Left lobe of liver (tissue), 2 donors: ENCODE measurements at regions not wholly inside any gene's neighbourhood (a gene's known extent, or its start where the extent isn't known, plus 50 kb on each side); places are given as distances from the start of the nearest gene placed in this dataset.
"Not testable (repeated sequence)": the region's sequence is repeated elsewhere in the genome, so short reads cannot be mapped to it uniquely, and the experiment has no call there.

Experiments
- ATAC-seq: fragments of 200-7000 bp; cut with Tn5 transposase; one replicate; pipeline ENCODE4 v1.9.1; 2020; ENCODE audit warnings: mild to moderate bottlenecking, moderate library complexity
- DNase-seq: peaks from one replicate; pipeline ENCODE4 v3.0.0-alpha.2; 2020; ENCODE audit warnings: low spot score
- donor health status: DM: no; HTN: no; CAD: no; lungs with moderate emphysema.
- donor health status: DM: no; HTN: yes; CAD: no.

DNA sequence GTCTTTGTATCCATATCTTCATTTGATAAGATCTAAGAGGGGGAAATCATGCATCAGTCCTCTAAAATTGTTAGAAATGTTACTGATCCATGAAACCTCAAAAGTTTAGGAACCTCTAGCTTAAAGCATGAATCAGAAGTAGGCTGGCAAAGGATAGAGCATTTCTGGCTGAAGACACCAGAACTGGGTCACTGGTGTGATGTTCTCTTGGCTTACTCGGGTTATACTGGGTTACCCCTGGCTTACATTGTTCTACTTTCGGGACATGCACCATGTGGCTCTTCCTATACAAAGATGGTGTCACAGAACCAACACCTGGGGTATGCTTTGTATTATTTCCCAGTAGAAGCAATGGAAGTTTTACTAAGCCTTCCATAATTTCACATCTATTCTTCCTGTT is 83.2 kb upstream of the TNP1 start:
- ATAC-seq (no peak), DNase-seq (no peak)

DNA sequence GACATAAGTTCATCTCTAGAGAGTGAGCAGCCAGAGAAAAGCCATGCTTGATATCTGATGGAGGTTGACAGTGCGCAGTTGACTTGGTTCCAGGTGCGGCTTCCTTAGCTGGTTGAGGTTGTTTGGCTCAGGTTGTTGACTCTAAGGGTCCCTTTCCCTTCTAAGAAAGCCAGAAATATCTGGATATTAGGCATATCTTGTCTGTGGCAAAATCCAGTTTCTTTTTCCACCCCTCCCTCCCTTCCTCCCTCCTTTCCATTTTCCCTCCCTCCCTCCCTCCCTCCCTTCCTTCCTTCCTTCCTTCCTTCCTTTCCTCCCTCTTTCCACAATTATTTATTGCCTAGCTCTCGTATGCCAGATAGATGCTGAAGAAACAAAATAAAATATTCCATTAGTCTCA is 82.6 kb upstream of the TNP1 start:
- ATAC-seq (no peak), DNase-seq (no peak)

GRCh38 chr2:216942016-216942415 is 82.2 kb upstream of the TNP1 start:
- ATAC-seq (no peak), DNase-seq (no peak)

- ATAC-seq, result no peak
- no peak for DNase-seq
These were observed 77.1 kb upstream of the TNP1 start for GRCh38 chr2:216936954-216937357.

DNA sequence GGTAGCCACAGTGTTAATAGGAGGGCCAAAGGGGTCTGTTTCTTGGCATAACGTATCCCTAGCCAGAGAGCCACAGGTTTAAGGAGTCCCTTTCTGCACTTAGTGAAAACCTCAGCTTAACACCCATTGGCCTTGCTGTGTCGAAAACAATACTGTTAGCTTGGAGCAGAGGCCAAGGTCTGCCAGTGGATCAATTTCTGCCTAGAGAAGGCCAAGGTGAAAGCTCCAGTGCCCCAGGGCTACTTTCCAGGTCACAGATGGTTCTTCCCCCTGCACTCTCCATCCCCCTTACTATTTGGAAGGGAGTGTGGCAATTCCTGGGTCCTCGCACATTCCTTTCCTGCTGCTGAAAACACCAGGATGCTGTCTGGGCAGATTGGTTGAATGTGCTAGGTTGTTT is 74.8 kb upstream of the TNP1 start:
- ATAC-seq (peak; percentile 63), DNase-seq (no peak)

GRCh38 chr2:216934151-216934550 is 74.3 kb upstream of the TNP1 start:
- no peak for ATAC-seq
- no peak for DNase-seq

- DNase-seq (no peak), ATAC-seq (no peak)
These were observed 73.1 kb upstream of the TNP1 start for GRCh38 chr2:216932863-216933548.

DNA sequence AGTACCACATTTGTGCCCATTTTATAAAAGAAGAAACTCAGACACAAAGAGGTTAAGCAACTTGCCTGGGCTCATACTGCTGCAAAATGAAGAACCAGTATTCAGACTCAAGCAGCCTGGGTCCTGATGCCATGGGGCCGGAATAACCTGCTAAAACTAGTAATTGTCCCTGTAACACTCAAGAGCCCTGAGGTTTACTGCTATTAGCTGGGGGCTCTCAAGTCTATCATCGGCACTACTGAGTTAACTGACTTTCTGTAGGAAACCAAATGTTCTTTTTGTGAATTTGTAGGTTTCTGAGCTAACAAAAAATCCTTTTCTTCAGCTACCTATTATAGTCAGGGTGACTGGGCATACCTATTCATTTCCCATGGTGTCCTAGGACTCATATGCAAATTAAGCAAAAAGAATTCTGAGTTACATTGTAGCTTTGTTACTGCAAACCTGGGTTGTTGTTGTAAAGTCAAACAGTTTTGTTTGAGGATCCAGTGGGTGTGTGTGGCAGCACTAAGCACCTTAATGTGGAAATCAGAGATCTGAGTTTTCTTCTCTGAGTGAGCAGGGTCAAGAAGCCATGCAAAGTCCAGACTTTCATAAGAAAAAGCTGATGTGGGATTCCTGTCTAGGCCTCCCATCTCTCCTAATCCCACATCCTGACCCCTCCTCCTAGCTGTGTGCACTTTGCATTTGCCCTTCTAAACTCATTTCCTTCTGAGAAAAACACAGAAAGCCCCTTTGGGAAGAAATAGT is 72.4 kb upstream of the TNP1 start:
- DNase-seq (no peak), ATAC-seq (no peak)

- DNase-seq (no peak), ATAC-seq (no peak)
These were observed 70.9 kb upstream of the TNP1 start for GRCh38 chr2:216930716-216931115.

DNA sequence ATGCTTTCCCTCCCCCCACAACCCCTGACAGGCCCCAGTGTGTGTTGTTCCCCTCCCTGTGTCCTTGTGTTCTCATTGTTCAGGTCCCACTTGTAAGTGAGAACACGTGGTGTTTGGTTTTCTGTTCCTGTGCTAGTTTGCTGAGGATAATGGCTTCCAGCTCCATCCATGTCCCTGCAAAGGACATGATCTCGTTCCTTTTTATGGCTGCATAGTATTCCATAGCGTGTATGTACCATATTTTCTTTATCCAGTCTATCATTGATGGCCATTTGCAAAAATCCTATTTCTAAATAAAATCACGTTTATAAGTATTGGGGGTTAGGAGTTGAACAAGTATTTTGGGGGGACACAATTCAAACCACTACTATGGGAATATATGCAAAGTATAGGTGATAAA is 69.5 kb upstream of the TNP1 start:
- not testable (repeated sequence) for DNase-seq, ATAC-seq

DNA sequence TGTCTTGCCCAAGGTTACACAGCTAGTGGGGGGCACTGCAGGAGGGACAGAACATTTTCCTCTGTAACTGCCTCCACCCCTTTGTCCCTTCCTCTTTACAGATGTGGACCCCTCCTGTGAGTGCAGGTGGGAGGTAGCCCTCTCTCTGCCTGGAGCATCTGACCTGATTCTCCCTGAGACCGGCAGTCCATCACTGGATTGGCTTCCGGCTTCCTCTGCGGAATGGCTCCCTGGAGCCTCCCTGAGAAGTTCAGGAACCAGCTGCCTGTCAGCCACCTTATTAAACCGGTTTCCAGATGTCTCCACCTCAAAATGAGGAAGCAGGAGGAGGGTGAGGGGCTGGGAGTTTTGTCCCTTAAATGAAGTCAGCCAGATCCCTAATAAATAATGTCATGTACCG is 67.3 kb upstream of the TNP1 start:
- DNase-seq (no peak), ATAC-seq (no peak)

DNA sequence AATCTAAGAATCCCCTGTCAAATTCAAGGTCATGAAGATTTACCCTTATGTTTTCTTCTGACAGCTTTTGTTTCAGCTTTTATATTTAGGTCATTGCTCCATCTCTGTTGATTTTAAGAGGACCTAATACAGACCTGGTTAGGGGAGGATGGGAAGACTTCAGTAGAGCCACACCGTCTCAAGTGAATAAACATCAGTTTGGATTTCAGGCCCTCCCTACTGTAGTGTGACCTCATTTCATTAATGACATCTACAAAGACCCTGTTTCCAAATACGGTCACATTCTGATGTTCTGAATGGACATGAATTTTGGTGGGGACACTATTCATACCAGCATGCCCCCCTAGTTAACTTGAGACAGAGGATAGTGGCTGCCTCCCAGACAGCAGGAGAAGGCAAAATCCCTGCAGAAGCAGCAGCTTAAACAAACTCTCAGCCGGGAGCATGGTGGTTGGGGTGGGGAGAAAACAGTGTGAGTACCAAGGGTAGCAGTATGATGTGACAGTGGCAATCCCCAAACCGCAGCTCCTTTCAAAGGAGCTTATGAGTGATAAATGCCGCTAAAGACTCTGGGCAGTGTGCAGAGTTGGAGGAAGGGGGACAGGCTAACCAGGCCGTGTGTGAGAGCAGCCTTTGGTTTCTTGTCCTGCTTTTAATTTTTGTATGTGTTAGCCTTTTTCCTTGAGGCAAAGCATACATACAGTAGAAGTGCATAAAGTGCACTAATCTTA is 65.9 kb upstream of the TNP1 start:
- ATAC-seq, result no peak
- DNase-seq, result no peak

- DNase-seq (no peak), ATAC-seq (no peak)
These were observed 65.1 kb upstream of the TNP1 start for GRCh38 chr2:216925006-216925405.

DNA sequence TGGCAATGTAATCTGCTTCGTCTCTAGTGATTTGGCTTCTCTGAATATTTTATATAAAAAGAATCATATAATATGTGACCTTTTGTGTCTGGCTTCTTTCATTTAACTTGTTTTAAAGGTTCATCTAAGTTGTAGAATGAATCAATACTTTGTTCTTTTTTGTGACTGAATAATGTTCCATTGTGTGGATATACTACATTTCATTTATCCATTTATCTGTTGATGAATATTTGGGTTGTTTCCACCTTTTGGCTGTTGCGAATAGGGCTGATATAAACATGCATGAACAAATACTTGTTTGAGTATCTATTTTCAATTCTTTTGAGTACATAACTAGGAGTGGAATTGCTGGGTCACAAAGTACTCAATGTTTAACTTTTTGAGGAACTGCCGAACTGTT is 63.8 kb upstream of the TNP1 start:
- ATAC-seq (no peak), DNase-seq (no peak)

DNA sequence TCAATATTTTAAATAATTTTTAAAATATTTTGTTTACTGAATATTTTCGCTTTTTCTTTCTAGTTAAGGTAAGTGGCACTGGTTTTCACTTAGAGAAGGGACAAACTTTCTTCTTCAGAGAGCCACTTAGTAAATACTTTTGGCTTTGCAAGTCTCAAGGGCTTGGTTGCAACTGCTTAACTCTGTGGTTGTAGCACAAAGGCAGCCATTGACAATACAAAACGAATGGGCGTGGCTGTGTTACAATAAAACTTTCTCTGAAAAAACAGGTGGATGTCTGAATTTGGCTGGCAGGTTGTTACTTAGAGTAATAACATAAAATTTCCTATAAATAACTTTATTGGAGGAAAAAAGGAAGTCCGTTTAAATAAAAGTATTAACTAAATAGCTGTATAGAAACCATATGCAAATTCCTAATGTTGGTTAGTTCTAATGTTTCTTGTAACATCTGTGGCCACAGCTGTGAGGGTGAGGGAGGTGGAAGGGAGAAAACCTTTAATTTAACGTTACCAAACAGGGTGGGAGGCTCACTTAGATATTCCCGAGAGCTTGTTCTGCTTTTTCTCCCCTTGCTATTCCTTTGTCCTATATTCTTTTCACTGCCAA is 62.4 kb upstream of the TNP1 start:
- DNase-seq (no peak), ATAC-seq (no peak)

DNA sequence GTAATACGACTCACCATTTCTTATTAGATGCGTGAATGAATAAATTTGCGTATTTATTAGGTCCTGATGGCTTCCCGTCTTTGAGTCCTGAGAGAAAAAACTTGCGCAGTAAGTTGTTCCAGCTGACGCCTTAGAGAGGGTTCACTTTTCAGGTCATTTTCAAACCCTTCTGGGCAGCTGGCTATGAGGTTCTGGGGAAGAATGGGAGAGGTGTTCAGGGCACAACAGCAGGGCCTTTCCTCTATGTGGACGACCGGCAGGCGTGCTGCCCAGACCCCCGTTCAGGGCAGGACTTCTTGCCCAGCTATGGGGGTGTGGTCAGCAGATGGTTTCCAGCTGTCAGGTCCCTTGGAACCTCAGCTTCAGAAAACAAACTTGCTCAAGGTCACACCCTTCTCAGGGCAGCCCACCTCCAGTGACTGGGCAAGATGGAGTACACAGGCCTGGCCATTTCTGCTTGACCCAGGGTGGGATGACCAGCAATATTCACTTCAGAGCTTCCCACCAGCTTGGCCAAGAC is 61.1 kb upstream of the TNP1 start:
- ATAC-seq (no peak), DNase-seq (no peak)

DNA sequence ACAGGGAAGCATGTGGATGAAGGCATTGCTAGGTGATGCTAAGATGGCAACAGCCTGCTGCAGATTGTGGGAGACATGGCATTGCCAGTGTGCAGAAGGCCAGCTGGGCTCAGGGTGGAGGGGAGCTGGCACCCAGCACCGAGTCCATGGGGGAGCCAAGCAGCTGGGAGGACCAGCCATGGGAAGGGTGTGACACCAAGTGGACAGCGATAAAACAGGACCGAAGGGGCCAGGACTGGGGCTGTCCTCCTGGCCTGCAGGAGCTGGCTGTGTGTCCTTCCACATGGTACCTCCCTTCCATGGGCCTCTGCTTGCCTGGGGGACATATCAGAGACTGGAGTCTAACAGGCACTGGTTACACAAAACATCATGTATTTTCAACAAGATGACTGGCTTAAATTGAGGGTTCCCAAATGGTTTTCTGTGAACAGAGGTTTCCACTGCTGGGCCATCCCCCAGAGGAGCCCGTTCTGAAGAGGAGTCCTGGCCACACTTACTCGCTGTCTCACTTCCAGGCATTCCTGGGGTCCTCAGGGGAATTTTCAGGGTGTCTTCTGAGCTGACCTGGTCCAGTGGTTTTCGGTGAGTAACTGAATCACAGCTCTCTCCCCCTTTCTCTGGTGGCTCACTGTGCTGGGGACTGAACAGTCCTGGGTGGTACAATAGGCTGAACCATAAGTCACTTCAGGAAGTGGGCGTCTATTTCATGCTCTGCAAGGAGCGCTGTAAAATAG is 60.4 kb upstream of the TNP1 start:
- ATAC-seq, result peak; percentile 59
- DNase-seq, result no peak

GRCh38 chr2:216918088-216918680 is 58.3 kb upstream of the TNP1 start:
- DNase-seq (no peak), ATAC-seq (no peak)

DNA sequence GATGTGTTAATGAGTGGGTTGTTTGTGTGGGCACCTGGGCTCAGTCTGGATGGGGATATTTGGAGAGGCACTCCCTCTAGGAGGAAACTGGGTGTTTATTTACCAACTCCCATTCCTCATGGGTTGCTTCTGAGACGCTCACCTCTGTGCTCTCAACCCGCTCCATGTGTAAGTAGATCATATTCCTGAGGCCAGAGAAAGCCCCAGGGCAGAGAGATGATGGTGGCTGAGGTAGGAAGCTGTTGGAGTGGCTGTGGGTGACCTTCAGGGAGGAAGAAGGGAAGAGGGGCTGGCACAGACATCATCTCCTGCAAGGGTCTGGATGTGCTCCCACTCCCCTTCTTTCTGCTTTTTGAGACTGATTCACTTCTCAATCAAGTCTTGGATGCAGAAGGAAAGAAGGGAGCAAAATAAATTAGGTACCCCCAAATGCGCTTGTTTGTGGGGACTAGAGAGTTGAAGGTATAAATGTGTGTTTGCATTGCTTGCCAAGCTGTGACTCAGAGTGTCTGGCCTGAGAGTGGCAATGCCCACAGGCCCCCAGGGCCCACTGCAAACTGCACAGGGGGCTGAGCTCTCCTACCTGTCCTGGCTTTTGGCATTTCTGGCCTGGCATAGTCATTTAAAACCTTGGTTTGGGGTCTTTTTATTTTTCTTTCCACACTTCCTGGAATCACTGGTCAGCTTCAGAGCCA is 57.2 kb upstream of the TNP1 start:
- ATAC-seq (no peak), DNase-seq (no peak)
